Right atrium auricular region (tissue), 2 donors: ENCODE measurements at regions not wholly inside any gene's neighbourhood (a gene's known extent, or its start where the extent isn't known, plus 50 kb on each side); places are given as distances from the start of the nearest gene placed in this dataset.

Source experiments
- DNase-seq: peaks from one replicate; pipeline ENCODE4 v3.0.0-alpha.2; 2019; ENCODE audit warnings: low spot score
- H3K27ac ChIP-seq, 2 donors: fragments of 200-600 bp; sonication (generic); 1 replicate in 1 of 2; 2 replicates in 1 of 2; pipeline ENCODE4 v1.5.1; 2016 to 2019
- H3K27me3 ChIP-seq, 2 donors: fragments of 200-600 bp; sonication (generic); one replicate each; pipeline versions ENCODE4 v1.5.1 to v1.6.0; 2017 to 2019
- H3K36me3 ChIP-seq: fragments of 200-600 bp; sonication (generic); one replicate; pipeline ENCODE4 v1.5.1; 2016
- H3K4me1 ChIP-seq, 2 donors: fragments of 200-600 bp; sonication (generic); one replicate each; pipeline versions ENCODE4 v1.5.1 to v1.6.0; 2017 to 2019
- H3K4me3 ChIP-seq, 2 donors: fragments of 200-600 bp; sonication (generic); 1 replicate in 1 of 2; 2 replicates in 1 of 2; pipeline ENCODE4 v1.5.1; 2017 to 2019; ENCODE audit warnings: mild to moderate bottlenecking in 1 of 2, moderate library complexity in 1 of 2
- H3K9me3 ChIP-seq, 2 donors: fragments of 200-600 bp; sonication (generic); one replicate each; pipeline ENCODE4 v1.5.1; 2019
- CTCF ChIP-seq, 2 donors: fragments of 200-600 bp; sonication (generic); IDR thresholded peaks; one replicate each; pipeline ENCODE4 v1.5.1; 2019; ENCODE audit warnings: antibody characterized with exemption in 2 of 2

DNA sequence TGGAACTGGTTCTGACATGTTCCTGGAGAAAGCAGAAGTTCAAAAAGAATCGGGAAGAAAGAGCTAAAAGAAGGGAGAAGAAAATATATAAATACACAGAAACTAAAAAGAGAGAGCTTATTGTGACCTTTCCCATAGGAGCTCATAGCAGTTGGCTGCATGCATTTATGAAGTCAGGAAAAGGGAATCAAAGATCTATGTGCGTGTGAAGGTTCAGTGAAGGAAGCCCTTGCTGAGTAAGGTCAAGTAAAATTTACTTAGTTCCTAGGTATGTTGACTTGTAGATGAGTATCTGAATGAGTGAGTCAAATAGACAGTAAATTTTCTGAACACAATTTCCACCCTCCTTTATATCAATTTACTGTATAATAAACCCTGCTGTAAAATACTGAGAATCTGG is 632.5 kb downstream of the SLCO4C1 start:
- Histone ChIP-seq H3K36me3 (no peaks in the 10 kb centered on the region), H3K4me1 (no peaks in the 10 kb centered on the region), H3K27me3 (no peaks in the 10 kb centered on the region), H3K9me3 (no peaks in the 10 kb centered on the region), H3K4me3 (no peak overlapping the region), H3K27ac (no peak overlapping the region)
- DNase-seq, result no peak
- no peak for TF ChIP-seq CTCF (IDR thresholded peaks at IDR 0.05)

DNA sequence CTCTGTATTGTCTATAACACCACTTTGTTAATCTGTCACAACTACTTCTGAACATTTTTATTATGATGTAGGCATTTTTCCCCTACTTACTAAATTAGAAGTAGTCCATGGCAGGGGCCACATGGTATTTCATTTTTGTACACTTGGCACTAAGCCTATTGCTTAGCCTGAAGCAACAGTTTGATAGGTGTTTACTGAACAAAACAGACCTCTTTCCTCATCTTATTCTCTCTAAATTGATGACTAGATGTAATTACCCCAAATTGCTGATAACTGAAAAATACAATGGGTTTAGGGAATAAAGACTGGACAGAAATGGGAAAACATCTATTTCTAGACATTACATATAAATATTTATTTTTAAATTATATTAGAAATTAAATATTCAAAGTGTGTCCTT is 633.8 kb downstream of the SLCO4C1 start:
- Histone ChIP-seq H3K36me3 (no peaks in the 10 kb centered on the region), H3K27ac (no peak overlapping the region), H3K27me3 (no peaks in the 10 kb centered on the region), H3K9me3 (no peaks in the 10 kb centered on the region), H3K4me1 (no peaks in the 10 kb centered on the region), H3K4me3 (no peak overlapping the region)
- no peak for DNase-seq
- TF ChIP-seq CTCF (IDR thresholded peaks at IDR 0.05), result no peak

DNA sequence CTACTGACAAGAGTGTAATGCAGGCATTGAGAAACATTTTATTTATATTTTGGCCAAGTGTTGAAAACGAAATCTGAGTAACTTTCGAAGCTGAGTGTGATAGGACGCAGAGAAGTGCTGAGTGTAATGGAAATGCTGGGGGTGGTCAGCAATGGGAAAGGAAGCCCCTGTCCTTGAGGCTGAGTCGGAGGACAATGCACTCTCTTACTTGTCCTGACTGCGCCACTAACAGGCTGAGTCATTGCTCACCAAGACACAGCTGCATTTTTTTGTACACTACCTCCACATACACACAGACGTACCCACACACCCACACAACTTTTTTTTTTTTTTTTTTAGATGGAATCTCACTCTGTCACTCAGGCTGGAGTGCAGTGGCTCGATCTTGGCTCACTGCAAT is 637.7 kb downstream of the SLCO4C1 start:
- no peak for DNase-seq
- Histone ChIP-seq H3K9me3 (no peaks in the 10 kb centered on the region), H3K36me3 (no peaks in the 10 kb centered on the region), H3K27me3 (no peaks in the 10 kb centered on the region), H3K4me3 (no peak overlapping the region), H3K27ac (no peak overlapping the region), H3K4me1 (no peaks in the 10 kb centered on the region)
- TF ChIP-seq CTCF (IDR thresholded peaks at IDR 0.05), result no peak

DNA sequence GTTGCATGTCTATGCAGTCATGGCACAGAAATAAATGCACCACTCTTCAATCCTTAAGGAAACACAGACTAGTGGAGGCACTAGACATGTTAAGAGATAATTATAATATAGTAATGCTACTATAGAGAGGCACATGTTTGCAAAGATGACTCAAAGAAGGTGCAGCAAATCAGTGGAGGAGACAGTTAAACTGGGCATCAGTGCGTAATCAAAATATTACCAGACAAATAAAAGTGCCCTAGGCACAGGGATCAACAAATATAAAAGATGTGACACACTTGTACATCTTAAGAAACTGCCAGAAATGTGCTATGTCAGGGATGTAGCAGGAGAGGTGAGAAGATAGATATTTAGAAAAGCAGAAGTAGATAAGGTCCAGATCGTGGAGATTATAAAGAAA is 642.1 kb downstream of the SLCO4C1 start:
- H3K4me3 ChIP-seq, result no peak overlapping the region
- no peak overlapping the region for H3K27ac ChIP-seq
- H3K9me3 ChIP-seq, result no peaks in the 10 kb centered on the region
- H3K36me3 ChIP-seq, result no peaks in the 10 kb centered on the region
- no peaks in the 10 kb centered on the region for H3K27me3 ChIP-seq
- no peaks in the 10 kb centered on the region for H3K4me1 ChIP-seq
- DNase-seq, result no peak
- no peak for TF ChIP-seq CTCF (IDR thresholded peaks at IDR 0.05)

DNA sequence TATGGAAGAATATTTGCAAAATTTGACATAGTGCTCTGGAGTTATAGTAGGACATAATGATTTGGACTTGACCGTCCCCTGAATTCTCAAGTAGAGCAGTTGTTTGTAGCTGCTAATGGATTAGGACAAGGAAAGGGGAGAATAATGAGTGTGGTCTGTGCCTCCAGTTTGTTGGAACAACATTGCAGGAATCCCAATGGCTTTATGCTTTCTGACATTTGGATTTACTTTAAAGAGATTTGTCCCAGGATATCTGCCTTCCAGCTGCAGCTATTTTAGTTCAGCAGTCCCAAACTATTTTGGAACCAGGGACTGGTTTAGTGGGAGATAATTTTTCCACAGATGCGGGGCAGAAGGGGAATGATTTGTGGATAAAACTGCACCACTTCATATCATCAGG is 648.2 kb downstream of the SLCO4C1 start:
- no peak overlapping the region for H3K4me3 ChIP-seq
- H3K27me3 ChIP-seq, result no peaks in the 10 kb centered on the region
- H3K9me3 ChIP-seq, result no peaks in the 10 kb centered on the region
- TF ChIP-seq CTCF (IDR thresholded peaks at IDR 0.05), result no peak
- H3K36me3 ChIP-seq, result no peaks in the 10 kb centered on the region
- H3K4me1 ChIP-seq, result no peaks in the 10 kb centered on the region
- no peak overlapping the region for H3K27ac ChIP-seq
- DNase-seq, result no peak

DNA sequence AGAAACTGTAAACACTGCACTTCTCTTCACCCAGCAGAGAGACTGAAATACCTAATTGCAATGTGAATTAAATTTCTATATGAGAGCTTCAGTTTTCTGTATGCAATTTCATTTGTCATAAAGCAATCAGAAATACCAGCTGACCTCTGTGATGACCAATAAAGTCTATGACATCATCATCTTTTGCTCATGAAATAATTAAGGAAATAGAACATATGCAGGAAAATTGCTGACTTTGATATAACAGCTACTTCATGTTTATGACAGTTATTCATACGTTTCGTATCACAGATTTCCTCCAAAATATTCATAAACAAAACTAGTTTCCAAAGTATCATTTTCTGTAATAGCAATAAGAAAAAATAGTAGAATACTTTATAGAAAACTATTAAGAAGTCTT is 652.3 kb downstream of the SLCO4C1 start:
- Histone ChIP-seq H3K9me3 (no peaks in the 10 kb centered on the region), H3K4me1 (no peaks in the 10 kb centered on the region), H3K4me3 (no peak overlapping the region), H3K36me3 (no peaks in the 10 kb centered on the region), H3K27ac (no peak overlapping the region), H3K27me3 (no peaks in the 10 kb centered on the region)
- no peak for TF ChIP-seq CTCF (IDR thresholded peaks at IDR 0.05)
- DNase-seq, result no peak
